ENCODE measurements at regions not wholly inside any gene's neighbourhood (a gene's known extent, or its start where the extent isn't known, plus 50 kb on each side); places are given as distances from the start of the nearest gene placed in this dataset.

DNA sequence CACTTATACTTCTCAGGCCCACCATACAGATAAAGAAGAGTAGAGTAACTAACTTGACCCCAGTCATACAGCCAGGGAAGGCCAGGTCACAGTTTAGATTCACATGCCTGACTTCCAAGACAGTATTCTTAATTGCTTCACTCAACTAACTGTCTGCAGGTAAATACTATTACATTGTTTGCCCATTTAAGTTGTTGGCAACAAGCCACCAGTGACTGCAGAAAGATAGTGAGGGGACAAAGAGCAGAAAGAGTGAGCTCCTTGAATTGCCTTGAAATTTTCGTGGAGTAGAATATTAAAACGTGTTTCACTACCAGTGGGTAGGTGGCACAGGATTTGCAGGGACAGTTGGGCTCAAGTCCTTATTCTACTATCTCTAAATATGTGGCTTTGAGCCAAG lies 146.3 kb upstream of the RMST start:
- DNase-seq (ENCODE audit: low read depth in 4 of 4, low spot score in 3 of 4): no peak

DNA sequence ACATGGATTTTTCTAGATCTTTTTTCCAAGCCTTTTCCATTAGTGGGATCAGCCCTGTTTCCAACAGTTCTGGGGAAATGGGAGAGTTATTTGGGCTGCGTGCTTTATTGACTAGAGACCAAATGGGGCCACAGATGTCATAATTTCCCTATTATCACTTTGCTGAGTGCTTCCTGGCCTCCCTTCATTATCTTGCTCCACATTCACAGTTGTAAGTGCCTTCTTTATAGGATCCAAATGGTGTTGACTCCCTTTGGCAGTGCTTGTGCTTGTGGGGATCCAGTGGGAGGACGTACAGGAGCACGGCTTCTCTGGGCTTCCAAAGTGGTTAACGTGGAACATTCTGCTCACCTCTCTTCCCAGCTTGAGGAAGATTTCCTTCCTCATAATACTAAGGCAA lies 141.0 kb upstream of the RMST start:
- DNase-seq (ENCODE audit: low read depth in 4 of 4, low spot score in 3 of 4): no peak

DNA sequence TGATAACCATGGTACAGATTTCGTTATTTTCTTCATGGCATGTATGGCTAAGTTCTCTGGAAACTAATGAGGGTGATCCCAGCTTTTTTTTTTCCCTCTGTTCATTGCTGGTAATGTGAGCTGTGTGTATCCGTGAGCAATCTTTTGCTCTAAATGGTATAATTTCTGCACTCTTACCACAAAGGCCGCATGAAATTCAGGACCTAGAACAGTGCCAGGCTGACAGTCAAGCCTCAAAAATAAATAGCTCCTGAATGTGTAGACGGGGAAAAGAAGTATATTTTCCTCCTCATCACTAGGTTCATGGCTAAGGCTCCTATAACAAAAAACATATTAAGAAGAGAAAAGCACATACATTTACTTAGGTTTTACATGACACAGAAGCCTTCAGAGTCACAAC lies 140.2 kb upstream of the RMST start:
- DNase-seq (ENCODE audit: low read depth in 4 of 4, low spot score in 3 of 4): no peak

GRCh38 chr12:97323154-97323553 lies 139.4 kb upstream of the RMST start:
- no peak for DNase-seq (ENCODE audit: low read depth in 4 of 4, low spot score in 3 of 4)

DNA sequence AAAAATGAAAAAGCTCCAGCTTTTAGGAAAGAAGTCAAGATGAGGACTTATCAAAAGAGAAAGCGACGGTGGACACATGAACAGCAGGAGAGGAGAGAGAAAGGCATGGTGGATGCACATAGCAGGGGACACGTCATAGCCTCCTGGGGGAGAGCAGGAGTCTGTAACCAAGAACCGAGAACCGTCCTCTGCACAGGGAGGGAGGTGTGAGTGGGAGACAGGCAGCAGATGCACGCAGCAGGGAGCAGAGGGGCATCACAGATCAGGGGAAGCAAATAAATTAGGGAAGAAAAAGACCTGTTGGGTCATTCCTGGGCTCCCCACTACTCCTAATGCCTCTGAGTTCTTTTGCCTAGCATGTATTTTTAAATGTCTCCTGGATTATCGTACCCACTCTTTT lies 138.1 kb upstream of the RMST start:
- DNase-seq (ENCODE audit: low read depth in 4 of 4, low spot score in 3 of 4): no peak

- no peak for DNase-seq (ENCODE audit: low read depth in 4 of 4, low spot score in 3 of 4)
Observed at GRCh38 chr12:97335115-97335514, 127.5 kb upstream of the RMST start.

DNA sequence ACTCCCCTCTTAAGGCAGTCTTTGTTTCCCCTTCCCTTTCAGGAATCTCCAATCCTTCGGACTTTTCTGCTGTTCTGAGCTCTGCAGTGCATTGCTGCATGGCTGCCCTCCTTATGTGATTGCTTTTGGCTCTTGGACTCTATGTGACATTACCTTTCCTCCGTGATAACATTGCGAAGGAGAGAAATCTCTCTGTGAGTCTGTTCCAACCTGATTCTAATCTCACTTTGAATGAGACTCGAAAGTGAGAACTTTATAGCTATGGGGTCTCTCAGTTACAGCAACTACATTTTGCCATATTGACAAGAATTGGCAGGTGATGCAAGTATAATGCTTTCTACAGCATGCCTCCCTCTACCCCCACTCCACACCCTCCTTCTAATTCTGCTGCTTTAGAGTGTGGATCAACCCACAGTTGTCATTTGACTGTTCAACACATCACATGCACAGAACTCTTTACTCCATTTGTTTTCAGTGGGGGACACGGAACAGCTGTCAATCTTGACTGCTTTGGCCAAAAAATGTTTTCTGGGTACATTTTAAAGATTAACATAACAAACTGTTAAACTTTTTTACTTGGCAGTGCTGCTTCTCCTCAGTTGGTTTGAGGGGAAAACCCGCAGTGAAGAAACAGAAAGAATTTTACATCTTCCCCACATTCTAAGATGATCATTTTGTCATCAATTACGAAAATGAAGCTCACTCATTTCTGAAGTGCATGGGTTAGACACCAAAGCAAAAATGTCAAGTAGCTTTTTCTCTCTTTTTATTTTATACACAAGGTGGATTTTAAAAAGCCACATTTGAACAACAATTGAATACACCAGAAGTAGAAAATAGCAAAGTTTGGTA lies 125.5 kb upstream of the RMST start:
- no peak for DNase-seq (ENCODE audit: low read depth in 4 of 4, low spot score in 3 of 4)

- no peak for DNase-seq (ENCODE audit: low read depth in 4 of 4, low spot score in 3 of 4)
Observed at GRCh38 chr12:97342130-97342529, 120.5 kb upstream of the RMST start.

DNA sequence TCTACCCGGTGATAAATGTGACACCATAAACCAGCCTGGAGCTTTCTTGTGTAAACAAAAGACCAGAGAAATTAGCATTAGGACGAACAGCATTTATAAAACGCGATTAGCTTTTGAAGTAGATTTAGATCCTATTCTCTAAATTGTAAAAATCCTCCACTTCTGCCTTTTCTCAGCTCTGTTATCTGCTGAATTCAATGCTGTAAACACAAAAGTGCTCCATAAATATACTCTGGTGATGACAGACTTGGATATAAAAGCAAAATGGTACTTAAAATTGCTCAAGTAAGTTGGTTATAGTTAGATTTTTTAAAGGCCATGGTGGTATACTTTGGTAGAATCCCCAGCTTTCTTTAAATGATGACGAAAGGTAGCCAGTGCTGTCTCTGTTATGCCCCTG lies 114.6 kb upstream of the RMST start:
- no peak for DNase-seq (ENCODE audit: low read depth in 4 of 4, low spot score in 3 of 4)

GRCh38 chr12:97358361-97358760 lies 104.2 kb upstream of the RMST start:
- DNase-seq (ENCODE audit: low read depth in 4 of 4, low spot score in 3 of 4): no peak

GRCh38 chr12:97359021-97359690 lies 103.4 kb upstream of the RMST start:
- DNase-seq (ENCODE audit: low read depth in 4 of 4, low spot score in 3 of 4): no peak

DNA sequence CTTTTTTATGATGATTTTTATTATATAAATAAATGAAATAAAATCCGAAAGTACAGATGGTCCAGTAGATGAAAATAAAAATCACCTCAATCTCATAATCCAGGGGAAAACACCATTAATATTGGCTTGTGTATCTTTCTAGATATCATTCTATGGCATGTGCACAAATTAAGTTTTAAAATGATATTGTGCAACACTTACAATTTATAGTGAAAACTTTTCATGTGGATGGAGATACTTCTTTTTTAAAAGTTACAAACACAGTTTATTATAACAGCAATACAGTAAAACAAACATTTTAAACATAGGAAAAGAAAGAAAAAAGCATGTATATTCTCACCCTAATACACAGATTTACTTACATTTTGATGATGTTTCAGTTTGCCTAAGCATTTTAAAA lies 98.9 kb upstream of the RMST start:
- DNase-seq (ENCODE audit: low read depth in 4 of 4, low spot score in 3 of 4): no peak

DNA sequence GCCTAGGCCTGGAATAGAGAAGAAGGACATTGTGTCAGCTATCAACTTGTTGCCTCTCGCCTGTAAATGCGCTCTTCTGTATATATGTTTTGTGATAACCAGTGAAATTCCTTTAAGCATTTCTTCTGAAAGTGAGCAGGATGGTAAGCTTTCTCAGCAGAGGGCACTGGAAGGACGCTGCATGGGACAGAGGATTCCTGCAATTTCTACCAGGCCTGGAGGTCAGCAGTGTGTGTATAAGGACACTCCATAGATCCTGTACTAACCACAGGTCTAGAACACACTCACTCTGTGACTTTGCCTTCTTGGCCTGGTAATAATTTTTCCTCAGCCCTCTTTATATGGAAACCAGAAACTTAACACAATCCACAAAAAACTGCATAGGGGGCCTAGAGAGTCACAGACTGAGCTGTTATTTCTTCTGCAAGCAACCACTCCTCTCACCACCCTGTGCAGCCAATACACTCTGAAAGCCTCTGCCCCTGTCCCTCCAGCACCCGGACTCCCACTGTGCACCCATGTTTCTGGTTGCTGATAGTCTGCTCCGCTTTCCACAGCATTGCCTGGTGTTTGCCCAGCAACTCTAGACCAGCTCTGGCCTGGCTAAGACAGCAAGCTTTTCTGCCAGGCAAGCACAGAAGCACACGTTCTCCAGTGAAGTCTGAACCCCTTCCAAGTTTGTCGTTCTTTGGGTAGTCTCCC lies 94.0 kb upstream of the RMST start:
- no peak for DNase-seq (ENCODE audit: low read depth in 4 of 4, low spot score in 3 of 4)

GRCh38 chr12:97375310-97375709 lies 87.3 kb upstream of the RMST start:
- DNase-seq (ENCODE audit: low read depth in 4 of 4, low spot score in 3 of 4): no peak

- DNase-seq (ENCODE audit: low read depth in 4 of 4, low spot score in 3 of 4): no peak
Observed at GRCh38 chr12:97380440-97380839, 82.2 kb upstream of the RMST start.

GRCh38 chr12:97385121-97385520 lies 77.5 kb upstream of the RMST start:
- no peak for DNase-seq (ENCODE audit: low read depth in 4 of 4, low spot score in 3 of 4)

- DNase-seq (ENCODE audit: low read depth in 4 of 4, low spot score in 3 of 4): peak in 1 of 4 donors; percentile 16
Observed at GRCh38 chr12:97386133-97386581, 76.4 kb upstream of the RMST start.

GRCh38 chr12:97387844-97388243 lies 74.8 kb upstream of the RMST start:
- no peak for DNase-seq (ENCODE audit: low read depth in 4 of 4, low spot score in 3 of 4)

- DNase-seq (ENCODE audit: low read depth in 4 of 4, low spot score in 3 of 4): no peak
Observed at GRCh38 chr12:97394657-97395056, 67.9 kb upstream of the RMST start.

DNA sequence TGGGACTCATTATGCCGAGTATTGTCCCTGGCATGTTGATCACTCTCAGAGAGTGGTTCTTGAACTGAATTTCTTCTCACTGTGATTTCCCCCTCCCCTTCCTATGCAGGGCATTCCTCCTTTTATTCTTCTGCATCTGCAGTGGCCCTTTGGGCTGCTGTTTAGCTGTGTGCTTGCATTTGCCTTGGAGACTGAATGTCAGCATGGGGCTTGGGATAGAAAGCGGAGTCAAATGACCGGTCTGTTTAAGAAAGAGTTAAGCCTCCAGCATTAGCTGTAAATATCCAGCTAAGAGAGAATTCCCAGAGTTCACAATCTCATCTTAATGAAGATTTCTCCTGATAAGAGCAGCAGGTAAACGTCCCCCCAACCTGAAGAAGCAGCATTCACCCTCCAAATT lies 65.6 kb upstream of the RMST start:
- no peak for DNase-seq (ENCODE audit: low read depth in 4 of 4, low spot score in 3 of 4)

- DNase-seq (ENCODE audit: low read depth in 4 of 4, low spot score in 3 of 4): no peak
Observed at GRCh38 chr12:97398704-97399103, 63.9 kb upstream of the RMST start.

DNA sequence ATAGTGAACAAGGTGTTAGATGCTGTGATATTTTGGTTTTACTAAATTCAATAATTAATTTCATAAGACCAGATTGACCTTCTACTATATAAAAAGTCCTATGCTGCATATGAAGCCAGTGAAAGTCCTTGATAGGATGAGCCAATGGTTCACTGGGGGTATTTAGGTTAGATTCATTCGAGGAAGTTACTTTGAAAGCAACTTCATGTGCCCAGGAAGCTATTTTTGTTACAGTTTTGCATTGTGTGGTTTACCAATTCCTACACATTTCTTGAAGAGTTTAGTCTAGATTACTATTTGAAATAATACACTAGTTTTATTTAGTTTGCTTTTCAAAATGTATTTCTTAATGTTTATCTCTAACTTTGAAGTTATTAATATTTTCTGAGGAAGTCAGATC lies 58.5 kb upstream of the RMST start:
- no peak for DNase-seq (ENCODE audit: low read depth in 4 of 4, low spot score in 3 of 4)
